HFF-Myc (cell line): ENCODE measurements at regions not wholly inside any gene's neighbourhood (a gene's known extent, or its start where the extent isn't known, plus 50 kb on each side); places are given as distances from the start of the nearest gene placed in this dataset.
A peak's percentile ranks its signal among the peaks of the same experiment; 100 is the strongest.

Experiments
- DNase-seq: peaks from one replicate; pipeline ENCODE4 v3.0.0-alpha.2; 2011; ENCODE audit warnings: low read depth; ENCODE audit errors: extremely low read depth
- H3K4me3 ChIP-seq: replicated peaks from 2 replicates; pipeline ENCODE4 v1.5.1; 2011; ENCODE audit warnings: low read depth, mild to moderate bottlenecking, control low read depth, low read length
- CTCF ChIP-seq: IDR thresholded peaks from 2 replicates; pipeline ENCODE4 v1.5.1; 2012; ENCODE audit warnings: mild to moderate bottlenecking, low read depth, low read length, control low read depth; ENCODE audit errors: missing control alignments

DNA sequence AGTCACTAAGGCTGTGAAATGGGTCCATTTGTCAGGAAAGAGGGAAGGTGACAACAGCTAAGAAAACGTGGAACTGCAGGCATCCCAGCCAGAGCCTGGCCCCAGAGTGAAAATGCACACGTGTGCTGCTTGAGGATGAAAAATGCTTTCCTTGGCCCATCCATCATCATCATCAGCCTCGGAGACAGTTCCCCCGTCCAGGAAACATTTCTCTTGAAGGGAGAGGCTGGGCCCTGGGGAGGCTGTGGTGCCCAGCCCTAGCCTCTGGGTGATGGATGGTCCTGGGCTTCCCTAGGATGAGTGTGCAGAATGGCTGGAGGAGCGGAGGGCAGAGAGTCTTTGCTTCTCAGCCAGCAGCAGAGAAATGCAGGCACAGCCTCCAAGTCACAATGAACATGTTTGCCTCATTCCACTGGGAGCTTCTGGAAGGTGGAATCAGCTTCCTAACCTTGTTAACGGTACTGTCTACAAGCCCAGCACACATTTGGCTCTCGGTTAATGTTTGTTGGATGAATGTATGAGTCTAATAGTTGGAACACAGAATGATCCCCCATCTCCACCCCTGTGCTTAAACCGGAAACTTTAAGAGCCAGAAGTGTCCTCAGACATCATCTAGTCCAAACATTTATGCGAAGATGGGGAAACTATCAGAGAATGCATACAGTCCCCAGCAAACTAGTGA, 164.0 kb downstream of the RDH14 start:
- H3K4me3 ChIP-seq = no peak overlapping the region
- no peak for DNase-seq
- no peak for TF ChIP-seq CTCF

DNA sequence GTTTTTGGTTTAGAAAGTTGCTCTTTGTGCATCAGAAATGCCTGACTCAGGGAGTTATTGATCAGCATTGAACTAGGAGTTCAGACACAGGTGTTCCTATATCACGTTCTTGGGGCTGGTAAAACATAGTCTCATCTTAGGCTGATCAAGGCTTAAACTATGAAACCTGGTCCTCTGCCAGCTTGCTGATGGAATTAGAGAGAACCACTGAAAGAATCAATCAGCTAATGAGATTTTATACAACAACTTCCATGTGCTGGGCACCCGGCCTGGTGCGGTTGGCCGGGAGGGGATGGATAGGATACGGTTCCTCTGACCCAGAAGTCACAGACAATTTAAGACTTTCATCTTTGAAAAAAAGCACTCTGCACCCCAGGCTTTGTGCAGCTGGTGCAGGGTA, 164.9 kb downstream of the RDH14 start:
- DNase-seq = no peak
- H3K4me3 ChIP-seq = no peak overlapping the region
- TF ChIP-seq CTCF = no peak

DNA sequence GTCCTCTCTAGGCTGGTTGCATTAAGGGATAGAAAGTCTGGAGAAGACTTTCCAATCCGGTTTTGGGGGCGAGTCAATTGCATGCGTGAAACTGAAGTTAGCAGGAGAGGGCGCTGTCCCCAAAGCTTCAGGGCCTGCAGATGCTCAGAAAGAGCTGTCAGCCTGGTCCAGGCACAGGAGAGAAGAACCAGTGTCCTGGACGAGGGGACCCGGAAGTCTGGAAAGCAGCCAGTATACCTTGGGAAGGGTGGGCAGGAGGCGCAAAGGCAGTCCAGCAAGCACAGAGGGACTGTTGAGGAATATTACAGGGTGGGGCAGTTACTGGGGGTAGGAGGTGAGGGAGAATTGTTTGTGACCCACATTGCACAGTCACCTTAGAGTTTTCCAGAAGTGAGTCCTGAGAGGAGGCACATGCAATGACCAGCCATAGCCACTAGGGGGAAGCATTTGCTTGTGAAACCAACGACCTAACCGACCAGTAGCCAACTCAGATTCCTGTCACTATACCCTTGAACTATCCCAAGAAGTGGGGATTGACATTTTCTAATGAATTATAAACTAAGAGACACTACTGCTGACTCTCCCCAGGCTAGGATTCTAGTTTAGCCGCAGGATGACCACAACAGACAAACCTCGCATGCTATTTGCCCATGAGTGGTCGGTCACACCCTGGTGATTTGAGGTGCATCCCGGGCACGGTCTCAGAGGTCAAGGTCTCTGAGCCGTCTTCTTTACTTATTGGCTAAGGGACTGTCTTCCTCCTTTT, 172.8 kb downstream of the RDH14 start:
- H3K4me3 ChIP-seq = no peak overlapping the region
- TF ChIP-seq CTCF = peak; percentile 94
- peak; percentile 72 for DNase-seq

DNA sequence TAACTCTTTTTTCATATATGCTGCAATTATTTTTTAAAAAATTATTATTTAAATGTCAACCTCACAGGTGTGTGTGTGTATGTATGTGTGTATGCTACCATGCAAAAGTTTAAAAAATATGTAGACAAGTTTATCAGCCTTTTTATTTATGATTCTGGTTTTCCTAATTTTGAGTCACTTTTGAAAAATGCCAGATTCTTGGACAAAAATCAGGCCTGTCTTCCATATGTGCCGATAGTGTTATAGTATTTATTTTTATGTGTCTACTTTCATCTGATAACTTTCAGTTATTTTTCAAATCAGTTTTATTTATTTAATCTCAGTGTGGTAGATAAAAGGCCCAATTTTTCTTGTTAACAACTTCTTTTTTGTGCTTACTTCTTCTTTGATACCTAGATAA, 176.2 kb downstream of the RDH14 start:
- H3K4me3 ChIP-seq = no peak overlapping the region
- TF ChIP-seq CTCF = no peak
- no peak for DNase-seq

DNA sequence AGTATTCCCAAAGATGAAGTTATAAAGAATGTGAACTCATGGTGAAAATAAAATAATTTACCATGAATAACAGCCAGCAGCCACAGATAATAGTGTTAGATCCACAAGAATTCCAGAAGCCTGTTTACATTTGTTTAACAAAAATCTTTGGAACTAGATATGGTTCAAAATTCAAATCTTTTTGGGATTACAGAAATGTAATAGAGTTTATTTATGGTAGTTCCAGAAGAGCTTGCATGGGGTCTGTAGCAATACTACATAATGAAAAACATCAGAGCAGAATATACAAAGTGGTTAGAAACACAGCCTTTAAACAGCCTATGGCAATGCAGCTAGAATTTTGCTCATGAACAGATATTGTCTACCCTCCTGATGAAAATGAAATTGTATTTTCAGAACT, 179.1 kb downstream of the RDH14 start:
- H3K4me3 ChIP-seq = no peak overlapping the region
- no peak for TF ChIP-seq CTCF
- no peak for DNase-seq

DNA sequence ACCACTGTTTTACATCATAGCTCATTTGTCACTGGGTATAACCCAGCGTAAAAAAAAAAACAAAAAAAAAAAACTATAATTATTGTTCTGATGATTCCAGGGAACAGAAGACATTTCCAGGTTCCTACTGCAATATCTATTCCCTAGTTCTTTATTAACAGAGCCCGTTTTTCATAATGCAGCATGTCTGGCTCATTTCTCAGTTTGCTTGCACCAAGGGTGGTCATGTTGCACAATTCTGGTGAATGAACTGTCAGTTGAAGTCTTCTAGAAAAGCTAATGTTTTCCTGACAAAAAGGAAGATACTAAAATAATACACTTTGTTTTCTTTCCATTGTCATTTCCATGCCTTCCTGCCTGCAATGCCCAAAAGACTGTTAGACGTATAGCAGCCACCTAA, 180.1 kb downstream of the RDH14 start:
- TF ChIP-seq CTCF = no peak
- DNase-seq = no peak
- no peak overlapping the region for H3K4me3 ChIP-seq
